ENCODE measurements at regions not wholly inside any gene's neighbourhood (a gene's known extent, or its start where the extent isn't known, plus 50 kb on each side); places are given as distances from the start of the nearest gene placed in this dataset.

DNA sequence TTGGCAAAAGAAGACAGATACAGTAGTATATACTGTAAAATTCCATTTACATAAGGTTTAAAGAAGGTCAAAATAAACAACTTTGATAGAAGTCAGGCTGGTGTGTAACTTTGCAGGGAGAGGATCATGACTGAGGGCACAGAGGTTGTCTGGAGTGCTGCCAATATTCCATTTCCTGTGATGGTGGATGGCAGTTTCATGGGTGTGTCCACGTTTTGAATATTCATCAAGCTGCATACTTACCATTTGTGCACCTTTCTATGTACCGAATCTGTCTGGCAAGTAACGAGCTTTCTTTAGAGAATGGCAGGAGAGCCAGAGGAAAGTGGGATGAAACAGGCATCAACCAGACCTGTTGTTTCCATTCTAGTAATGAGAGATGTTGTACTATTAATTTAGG is 420.5 kb upstream of the HTR2A start:
- DNase-seq = no peak

DNA sequence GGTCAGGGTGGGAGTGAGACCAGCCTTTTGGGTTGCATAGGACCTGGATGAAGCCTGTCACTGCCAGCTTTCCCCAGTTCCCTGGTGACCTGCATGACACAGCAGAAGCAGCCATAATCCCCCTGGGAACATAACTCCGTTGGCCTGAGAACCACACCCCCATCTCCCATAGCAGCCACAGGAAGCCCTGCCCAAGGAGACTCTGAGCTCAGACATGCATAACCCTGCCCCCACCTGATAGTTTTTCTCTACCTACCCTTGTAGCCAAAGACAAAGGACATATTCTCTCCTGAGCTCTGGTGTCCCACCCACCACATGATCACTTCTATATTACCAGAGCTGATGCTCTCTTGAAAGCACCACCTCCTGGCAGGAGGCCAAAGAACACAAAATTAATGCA is 413.5 kb upstream of the HTR2A start:
- no peak for DNase-seq

DNA sequence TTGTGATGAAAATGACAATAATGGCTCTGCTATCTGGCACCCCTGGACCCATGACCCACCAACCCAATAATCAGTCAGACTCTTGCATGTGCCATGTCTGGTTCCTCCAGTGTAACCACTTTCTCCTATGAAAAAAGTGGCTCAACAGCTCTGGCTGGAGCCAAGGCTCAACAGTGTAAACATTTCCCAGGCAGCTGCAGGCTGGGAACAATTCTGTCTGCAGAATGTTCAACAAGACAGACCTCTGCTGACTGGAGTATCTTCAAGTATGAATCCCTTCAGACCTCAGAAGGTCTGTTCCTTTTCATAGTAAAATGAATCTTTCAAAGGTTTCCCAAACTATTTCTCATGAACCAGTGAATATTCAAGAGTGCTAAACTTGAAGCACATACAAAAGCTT is 410.1 kb upstream of the HTR2A start:
- DNase-seq = no peak

DNA sequence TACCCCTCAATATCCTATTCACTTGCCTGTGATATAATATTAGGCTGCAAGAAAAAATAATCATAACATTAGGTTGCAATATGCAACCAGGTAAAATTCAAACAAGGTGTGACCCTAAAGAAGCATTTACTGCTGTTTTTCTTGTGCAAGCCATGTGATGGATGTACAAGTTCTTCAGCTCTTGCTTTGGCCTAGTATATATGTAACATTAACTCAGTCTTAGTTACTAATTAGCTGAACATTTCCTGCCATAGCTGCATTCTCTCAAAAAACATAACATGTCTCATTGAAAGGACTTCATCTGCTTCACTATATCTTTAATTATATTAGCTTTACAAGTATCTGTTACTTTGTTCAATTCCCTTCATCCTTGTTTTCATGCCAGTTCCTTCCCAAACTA is 406.8 kb upstream of the HTR2A start:
- DNase-seq = no peak

DNA sequence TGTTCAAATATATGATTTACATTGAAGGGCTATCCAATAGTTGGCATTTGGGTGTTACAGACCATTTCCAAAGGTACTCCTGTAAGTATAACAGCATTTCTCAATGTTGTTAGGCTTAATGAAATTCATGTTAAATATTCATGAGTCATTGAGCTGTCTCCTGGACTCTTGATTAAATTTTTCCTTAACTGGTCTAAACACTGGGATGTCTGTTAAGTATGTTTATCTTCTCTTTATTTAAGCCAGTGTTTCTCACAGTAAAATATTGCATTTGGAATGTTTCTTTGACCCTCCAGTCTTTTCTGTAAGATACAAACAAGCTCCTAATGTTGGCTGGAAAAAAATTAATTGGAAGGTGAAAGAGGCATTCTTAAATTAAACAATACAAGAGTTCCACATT is 402.5 kb upstream of the HTR2A start:
- no peak for DNase-seq

DNA sequence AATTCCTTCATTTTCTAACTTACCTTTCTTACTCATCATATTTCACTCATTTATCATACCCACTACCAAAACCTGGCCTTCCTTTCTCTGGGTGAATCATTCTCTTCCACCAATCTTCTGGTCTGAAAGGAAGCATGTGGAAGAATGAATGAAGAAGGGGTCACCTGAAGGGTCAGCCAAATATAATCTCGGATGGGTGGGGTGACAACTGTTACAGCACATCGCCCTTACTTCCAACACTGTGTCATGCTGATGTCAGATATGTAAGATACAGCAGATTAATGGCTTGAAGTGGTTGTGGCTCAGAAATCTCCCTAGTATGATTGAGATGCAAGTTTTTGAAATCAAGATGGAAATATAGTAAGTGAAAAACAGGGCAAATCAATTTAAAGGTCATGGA is 401.7 kb upstream of the HTR2A start:
- no peak for DNase-seq

DNA sequence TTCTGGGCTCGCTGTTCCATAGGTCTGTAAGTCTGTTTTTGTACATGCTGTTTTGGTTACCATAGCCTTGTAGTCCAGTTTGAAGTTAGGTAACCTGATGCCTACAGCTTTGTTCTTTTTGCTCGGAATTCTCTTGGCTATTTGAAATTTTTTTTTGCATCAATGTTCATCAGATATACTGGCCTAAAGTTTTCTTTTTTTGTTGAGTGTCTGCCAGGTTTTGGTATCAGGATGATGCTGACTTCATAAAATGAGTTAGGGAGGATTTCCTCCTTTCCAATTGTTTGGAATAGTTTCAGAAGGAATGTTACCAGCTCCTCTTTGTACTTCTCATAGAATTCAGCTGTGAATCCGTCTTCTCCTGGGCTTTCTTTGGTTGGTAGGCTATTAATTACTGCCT is 397.8 kb upstream of the HTR2A start:
- no peak for DNase-seq

DNA sequence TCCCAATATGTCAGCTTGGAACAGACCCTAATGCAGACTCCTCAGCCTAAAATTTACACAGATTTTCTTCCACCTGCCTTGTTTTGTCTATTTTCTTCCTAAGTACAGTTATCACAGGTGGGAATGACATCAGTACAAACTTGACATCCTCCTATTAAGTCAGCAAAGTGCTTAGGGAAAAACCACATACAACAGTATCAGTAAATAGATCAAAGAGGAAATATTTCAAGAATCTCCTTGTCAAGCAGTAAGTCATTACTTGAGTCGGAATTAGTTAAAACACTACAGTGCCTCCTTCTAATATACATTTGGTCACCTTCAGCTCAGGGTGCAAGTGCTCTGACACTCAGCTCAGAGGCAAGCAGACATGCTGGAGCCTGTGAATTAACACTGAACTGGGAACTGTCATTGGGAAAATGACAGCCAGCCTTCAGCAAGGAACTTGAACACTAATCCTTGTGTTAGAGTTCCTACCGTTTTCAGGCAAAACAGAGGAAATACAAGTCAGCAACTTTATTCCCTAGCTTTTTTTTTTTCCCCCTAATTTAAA is 394.3 kb upstream of the HTR2A start:
- no peak for DNase-seq

DNA sequence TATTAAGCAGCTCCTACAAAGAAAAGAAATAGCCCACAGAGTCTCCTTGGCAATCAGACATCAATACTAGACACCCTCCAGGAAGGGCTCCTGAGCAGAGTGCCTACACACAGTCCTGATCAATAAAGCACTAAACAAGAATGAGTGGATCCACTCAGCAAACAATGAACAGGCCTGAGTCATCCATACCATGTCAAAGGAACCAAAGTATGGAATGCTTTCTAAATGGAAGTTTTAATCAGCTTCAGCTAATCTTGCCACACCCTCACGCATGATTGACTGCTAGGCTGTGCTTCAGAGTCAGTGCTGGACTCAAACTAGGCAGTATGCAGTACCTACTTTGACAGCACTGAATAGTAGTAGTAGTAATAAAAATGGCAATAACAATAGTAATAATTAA is 392.7 kb upstream of the HTR2A start:
- DNase-seq = no peak

DNA sequence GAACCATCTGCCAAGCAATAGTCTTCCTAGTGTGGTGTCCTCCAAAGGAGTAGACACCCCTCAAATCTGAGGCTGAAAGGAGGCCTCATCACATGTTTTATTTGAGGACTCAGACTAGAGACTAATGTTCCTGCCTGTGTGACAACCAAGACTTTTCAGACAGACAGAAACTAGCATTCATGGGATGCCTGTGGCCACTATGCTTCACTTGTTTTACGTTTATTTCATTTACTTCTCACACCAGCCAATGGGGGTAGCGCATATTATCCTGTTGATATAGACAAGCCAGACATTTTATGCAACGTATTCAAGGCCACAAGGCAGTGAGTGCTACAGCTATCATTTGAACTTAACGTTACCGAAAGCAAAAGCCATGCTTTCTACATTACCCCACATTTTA is 391.7 kb upstream of the HTR2A start:
- no peak for DNase-seq

DNA sequence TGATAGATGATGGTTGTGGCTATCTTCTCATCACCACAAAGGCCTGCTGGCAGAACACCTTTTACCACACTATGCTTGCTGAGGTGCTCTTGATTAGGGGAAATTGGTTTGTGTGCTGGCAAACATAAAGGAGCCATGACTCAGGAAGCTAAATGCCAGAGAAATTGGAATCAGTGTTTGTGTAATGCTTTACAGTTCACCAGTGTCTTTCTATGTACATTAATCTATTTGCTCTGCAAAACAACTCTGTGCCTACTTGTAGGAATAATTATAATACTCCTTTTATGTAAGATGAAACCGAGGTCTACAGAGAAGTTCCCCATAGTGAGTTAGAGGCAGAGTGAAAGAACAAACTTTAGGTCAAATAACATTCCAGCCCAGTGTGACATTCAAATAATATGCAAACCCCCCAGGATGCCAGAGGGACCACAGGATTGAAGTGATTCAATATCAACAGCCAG is 390.5 kb upstream of the HTR2A start:
- no peak for DNase-seq

DNA sequence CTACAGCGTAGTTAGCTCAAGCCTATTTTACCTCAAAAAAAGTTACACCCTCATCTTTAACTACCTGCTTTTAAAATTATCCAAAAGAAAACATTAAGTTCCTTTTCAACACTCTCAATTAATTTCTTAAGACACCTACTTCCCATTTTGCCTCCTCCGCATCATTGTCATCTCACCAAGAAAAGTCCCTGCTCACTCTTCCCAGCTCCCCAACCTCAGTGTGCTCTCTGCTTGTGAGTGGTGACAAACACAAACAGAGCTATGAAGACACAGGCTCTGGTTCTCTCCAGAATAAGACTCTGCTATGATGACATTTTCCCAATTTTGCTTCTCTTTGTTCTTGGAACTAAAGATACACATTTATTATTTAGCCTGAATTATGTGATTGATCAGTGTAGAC is 385.1 kb upstream of the HTR2A start:
- DNase-seq = no peak

DNA sequence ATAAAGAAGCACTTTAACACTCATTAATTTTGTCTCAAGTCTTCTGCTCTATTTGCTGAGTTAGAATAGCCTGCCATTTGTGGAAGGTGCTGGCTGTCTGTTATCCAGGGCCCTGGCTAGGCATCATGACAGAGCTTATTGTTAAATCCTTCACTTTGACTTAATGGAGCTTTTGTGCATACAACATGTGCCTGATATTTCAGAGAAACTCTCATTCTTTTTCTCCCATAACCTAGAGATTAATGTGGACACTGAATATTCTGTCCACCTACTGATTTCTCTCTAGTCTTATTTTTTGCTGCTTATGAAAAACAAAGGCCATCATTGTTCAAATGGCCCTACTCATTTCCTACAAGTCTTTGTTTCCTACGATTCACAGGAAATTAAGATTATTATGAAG is 383.1 kb upstream of the HTR2A start:
- DNase-seq = no peak

DNA sequence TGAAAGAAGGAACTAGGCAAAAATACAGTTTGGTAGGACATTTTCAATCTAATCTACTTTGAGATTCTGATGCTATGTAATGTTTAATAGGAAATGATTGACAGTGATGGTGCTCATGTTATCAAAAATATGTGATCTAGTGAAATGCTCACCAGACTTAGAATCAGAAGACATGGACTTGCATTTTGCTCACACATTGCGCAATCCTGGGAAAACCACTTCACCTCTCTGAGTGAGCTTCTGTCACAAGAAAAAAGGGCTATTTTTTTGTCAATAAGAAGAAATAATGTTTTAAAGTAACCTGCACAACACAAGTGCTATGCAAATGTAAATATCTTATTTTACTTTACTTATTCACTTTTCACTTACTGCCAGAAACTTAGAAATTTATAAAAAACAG is 380.9 kb upstream of the HTR2A start:
- DNase-seq = no peak

DNA sequence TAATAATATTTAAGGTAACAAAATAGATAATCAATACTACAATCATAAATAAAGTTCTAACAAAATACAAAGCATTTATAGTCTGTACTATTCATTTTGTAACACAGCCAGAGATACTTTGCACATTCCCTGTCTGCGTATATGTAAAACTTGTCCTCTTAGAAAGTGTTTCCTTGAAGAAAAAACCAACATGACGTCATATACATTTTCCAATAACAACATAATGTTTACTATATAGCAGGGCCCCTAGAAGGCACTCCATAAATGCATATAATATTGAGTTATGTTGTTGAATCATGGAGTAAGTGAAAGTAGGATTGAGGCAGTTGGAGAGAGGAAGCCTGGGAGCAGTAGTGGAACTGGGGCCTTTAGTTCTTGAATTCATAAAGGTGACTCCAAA is 371.4 kb upstream of the HTR2A start:
- DNase-seq = no peak

DNA sequence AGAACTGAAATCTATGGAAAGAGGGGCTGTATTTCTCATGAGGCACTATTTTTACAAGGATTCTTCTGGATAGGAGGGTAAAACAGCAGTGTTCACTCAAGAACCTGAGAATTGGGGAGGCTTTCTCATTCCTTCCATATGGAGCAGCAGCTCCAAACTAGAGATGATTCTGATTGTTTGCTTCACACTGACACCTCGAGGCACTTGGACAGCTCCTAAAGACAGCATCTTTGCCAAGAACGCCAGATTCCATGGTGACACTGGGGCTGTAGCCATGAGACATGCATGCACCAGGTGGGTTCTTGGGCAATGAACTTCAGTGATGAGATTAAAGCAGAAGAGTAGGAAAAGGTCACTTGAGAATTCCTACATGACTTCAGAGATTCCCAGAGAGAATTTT is 361.5 kb upstream of the HTR2A start:
- no peak for DNase-seq

DNA sequence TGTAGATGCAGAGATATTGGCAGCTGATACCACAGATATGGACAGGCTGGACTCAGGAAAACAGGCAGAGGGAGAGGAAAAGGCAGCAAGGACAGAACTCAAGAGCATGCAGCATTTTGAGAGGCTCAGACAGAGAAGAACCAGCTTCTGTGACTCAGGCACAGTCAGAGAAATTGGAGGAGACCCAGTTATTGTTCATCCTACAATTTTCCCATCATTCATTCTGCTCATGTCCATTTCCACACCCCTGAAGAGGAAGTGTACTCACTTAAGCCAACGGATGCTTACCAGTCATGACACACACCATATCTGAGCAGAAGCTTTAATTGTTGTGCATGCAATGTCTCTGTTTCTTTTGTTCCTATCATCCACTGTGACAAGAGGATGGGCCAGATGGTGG is 359.8 kb upstream of the HTR2A start:
- no peak for DNase-seq

DNA sequence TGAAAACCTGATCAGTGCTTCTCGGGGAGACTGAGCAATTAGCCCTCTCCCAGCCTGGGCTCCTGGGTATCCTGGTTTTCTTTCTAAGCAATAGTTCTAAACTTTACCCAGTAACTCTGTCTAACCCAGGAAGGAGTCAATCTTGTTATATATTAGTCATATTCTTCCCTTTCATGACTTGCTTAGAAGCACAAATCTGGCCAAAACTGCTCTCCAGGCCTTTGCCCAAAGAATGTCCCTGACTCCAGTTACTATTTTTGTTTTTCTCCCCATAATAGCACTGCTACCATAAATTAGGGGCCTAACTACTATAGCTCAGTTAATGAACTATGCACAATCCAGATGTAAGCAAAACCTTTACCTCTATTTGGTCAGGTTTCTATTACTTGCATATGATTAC is 355.8 kb upstream of the HTR2A start:
- DNase-seq = no peak

DNA sequence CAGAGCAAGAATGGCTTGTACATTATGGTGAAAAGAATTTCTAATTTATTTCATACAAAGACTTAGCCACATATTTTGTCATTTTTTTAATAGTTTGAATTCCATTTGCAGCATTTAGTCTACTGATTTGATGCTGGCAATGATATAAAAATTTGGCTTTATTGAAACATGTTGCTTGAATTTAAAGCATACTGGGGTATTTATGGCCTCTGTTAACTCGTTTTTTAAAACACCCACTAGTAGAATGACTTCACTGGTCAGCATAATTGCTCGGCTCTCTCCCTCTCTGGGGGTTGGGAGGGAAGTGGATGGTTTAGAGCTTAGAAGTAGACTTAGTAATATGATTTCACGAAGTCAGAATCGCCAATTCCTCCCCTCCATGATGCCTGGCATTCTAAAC is 354.9 kb upstream of the HTR2A start:
- no peak for DNase-seq

DNA sequence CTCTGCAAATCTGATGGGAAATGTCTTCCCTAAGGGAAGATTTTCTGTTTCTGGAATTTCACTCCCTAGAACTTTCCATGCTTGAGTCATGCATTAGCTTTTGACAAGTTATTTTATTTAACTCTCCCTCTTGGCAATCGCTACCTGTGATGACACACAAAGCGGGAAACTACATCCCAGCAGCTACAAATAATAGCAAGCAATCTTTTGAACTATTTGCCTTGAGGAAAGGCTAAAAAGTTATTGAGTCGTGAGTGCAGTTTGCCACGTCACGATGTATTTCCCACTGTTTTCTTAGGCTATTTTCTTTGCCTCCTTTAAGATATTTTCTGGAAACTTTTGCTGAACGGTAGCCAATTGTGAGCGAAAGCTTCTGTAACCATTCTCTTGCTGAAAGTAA is 353.3 kb upstream of the HTR2A start:
- no peak for DNase-seq

DNA sequence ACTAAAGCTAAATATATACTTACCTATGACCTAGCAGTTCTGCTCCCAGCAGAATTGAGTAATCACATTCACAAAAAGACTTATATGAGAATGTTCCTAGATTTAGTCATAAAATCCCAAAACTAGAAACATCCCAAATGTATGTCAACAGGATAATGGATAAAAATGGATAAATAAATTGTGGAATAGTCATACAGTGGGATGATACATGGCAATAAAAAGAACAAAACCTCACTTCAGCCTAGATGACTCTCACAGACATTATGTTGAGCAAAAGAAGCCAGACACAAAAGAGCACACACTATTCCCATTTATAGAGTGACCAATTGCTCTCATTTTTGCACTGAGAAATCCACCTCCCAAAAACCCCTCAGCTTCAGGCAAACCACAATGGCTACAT is 352.4 kb upstream of the HTR2A start:
- no peak for DNase-seq

DNA sequence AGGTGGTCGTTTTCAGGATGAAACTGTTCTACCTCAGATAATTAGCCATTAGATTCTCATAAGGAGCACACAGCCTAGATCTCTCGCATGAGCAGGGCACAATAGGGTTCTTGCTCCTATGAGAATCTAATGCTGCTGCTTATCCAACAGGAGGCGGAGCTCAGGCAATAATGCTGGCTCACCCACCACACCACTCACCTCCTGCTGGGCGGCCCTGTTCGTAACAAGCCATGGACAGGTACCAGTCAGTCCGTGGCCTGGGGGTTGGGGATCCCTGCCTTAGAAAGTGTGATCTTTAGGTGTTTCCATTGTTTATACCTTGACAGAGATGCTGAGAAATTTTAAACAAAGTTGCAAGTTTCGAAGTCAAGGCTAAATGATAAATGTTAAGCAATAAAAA is 344.6 kb upstream of the HTR2A start:
- DNase-seq = no peak

DNA sequence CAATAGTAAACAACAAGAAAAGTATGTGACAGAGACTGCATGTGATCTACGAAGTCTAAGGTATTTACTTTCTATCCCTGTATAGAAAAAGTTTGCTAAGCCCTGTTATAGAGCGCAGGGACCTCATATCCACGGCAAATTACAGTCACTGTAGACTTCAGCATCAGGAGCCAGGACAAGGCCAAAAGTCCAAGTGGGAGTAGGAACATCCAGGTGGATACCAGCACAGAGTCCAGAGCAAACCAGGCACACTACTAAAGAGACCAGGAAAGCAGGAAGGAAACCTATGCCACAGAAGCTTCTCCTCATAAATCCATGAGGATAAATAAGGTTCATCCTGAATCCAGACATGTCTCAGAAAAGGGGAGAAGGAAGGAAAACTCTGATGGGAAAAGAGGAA is 342.2 kb upstream of the HTR2A start:
- DNase-seq = no peak

DNA sequence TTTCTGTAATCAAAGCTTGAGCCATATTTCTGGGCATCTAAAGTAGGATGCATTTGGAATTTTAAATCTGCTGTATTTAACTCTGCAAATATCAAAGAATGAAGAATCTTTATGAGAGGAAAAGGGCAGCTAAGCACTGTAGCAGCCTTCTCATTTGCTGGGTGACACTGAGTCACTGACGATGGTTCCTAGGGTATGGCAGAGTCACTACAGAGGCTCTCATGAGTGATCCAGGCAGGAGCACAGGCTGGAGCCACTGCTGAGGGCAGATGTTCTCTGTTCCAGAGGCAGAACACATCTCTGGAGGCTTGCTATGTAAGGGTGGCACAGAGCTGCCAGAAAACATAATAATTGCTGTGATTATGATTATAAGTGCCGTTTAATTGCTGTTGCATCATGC is 340.7 kb upstream of the HTR2A start:
- DNase-seq = no peak

DNA sequence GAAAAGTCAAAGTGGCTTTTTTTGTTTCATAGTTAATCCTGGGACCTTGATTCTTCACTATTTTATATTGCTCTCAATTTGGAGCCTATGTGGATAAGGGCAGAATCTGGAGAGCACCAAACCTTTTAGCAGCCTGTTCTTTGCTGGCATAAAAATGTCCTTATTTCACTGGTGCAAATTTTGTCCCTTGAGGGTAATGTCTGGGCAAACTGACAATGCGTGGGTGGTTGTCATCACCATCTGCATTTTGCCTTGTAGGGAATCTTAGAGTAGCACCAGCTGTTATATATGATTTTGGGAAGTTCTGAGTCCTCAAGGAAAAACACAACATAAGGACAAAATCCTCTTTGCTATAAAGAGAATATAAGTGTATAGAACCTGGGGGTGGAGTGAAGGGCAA is 336.9 kb upstream of the HTR2A start:
- no peak for DNase-seq

DNA sequence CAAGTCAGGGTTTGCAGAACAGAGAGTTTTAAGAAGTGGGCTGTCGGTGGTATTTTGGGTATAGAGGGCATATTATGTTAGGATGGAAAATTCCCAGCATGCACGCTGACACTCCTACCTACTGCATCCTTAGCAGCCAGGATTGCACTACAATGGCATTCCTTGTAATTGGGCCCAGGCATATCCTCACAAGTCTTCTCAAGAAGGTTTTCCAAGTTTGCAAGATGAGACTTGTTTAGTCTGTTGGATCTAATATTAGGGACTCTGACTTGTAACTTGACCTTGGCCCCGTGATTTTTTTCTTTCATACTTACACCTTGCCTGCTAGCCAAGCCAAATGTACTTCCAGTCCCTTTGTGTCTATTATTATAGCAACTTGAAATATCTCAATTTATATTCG is 335.7 kb upstream of the HTR2A start:
- no peak for DNase-seq

Data from retina (tissue), 1 donor.